Calu3 (cell line): ENCODE measurements at regions not wholly inside any gene's neighbourhood (a gene's known extent, or its start where the extent isn't known, plus 50 kb on each side); places are given as distances from the start of the nearest gene placed in this dataset.

Source experiments
- BruUV-seq: library from RNA; stranded (reverse); fragments of 400-500 nt; replicated peaks from 2 replicates; lab custom pipeline; 2021; lab: Mats Ljungman, UMichigan
- CTCF ChIA-PET: fragments of 300-600 bp; sonication (Branson Sonifier 250); formaldehyde crosslinking; loops from one replicate; lab custom pipeline; 2022; ENCODE audit warnings: antibody characterized with exemption; lab: Charles Lee
- DNase-seq: peaks from one replicate; pipeline ENCODE4 v3.0.0; 2022
- H3K27ac Mint-ChIP-seq: one replicate; pipeline ENCODE4 v1.8.0; 2022; ENCODE audit warnings: mixed read lengths; ENCODE audit not compliant: unreplicated experiment
- H3K27me3 Mint-ChIP-seq: one replicate; pipeline ENCODE4 v1.8.0; 2022; ENCODE audit warnings: mixed read lengths; ENCODE audit not compliant: unreplicated experiment
- H3K36me3 Mint-ChIP-seq: one replicate; pipeline ENCODE4 v1.8.0; 2022; ENCODE audit warnings: mild to moderate bottlenecking, moderate library complexity, mixed read lengths; ENCODE audit not compliant: insufficient read depth, unreplicated experiment
- H3K4me1 Mint-ChIP-seq: one replicate; pipeline ENCODE4 v1.8.0; 2022; ENCODE audit warnings: mild to moderate bottlenecking, low read depth, mixed read lengths; ENCODE audit not compliant: unreplicated experiment
- H3K4me3 Mint-ChIP-seq: one replicate; pipeline ENCODE4 v1.8.0; 2022; ENCODE audit warnings: mild to moderate bottlenecking, low read depth, moderate library complexity, mixed read lengths; ENCODE audit not compliant: unreplicated experiment
- H3K9me3 Mint-ChIP-seq: one replicate; pipeline ENCODE4 v1.8.0; 2022; ENCODE audit warnings: low read depth, mixed read lengths; ENCODE audit not compliant: unreplicated experiment
- CTCF ChIP-seq: fragments of 200-600 bp; IDR thresholded peaks from one replicate; pipeline ENCODE4 v1.8.0; 2022; ENCODE audit warnings: antibody characterized with exemption; ENCODE audit not compliant: unreplicated experiment
- intact Hi-C: fragments of 100-400 bp; cut with micrococcal nuclease; formaldehyde crosslinking; loops from one replicate; pipeline ENCODE4 v1.10.0; 2022; ENCODE audit not compliant: unreplicated experiment

- CTCF ChIA-PET = no interaction called here
- no peak for DNase-seq
These were observed 80.4 kb downstream of the PPP1R2C start for GRCh38 chrX:42697544-42697943.

GRCh38 chrX:42696536-42697124 lies 81.3 kb downstream of the PPP1R2C start:
- Mint-ChIP-seq H3K27me3 (no peaks in the 10 kb centered on the region), H3K9me3 (no peaks in the 10 kb centered on the region), H3K27ac (no peak overlapping the region), H3K4me1 (peaks cover 8% of the 10 kb centered on the region), H3K4me3 (no peak overlapping the region), H3K36me3 (no peaks in the 10 kb centered on the region)
- TF ChIP-seq CTCF = no peak
- CTCF ChIA-PET = no interaction called here
- no peak for DNase-seq
- BruUV-seq = no TSS peak
- intact Hi-C loops = no loop called here

More at GRCh38 chrX:42697544-42697943, 80.4 kb downstream of the PPP1R2C start:
- Mint-ChIP-seq H3K9me3 (no peaks in the 10 kb centered on the region), H3K4me3 (no peak overlapping the region), H3K4me1 (peaks cover 8% of the 10 kb centered on the region), H3K36me3 (no peaks in the 10 kb centered on the region), H3K27me3 (no peaks in the 10 kb centered on the region), H3K27ac (no peak overlapping the region)
- BruUV-seq = no TSS peak
- intact Hi-C loops = no loop called here
- TF ChIP-seq CTCF = no peak

- Mint-ChIP-seq H3K4me1 (peaks cover 8% of the 10 kb centered on the region), H3K36me3 (no peaks in the 10 kb centered on the region), H3K9me3 (no peaks in the 10 kb centered on the region), H3K4me3 (no peak overlapping the region), H3K27ac (no peak overlapping the region), H3K27me3 (no peaks in the 10 kb centered on the region)
- CTCF ChIA-PET = no interaction called here
- DNase-seq = no peak
- BruUV-seq = no TSS peak
- TF ChIP-seq CTCF = no peak
- intact Hi-C loops = no loop called here
These were observed 82.1 kb downstream of the PPP1R2C start for GRCh38 chrX:42695800-42696358.

- Mint-ChIP-seq H3K36me3 (no peaks in the 10 kb centered on the region), H3K27me3 (no peaks in the 10 kb centered on the region), H3K27ac (no peak overlapping the region), H3K9me3 (no peaks in the 10 kb centered on the region), H3K4me1 (peaks cover 8% of the 10 kb centered on the region), H3K4me3 (no peak overlapping the region)
- no peak for TF ChIP-seq CTCF
- intact Hi-C loops = no loop called here
- no TSS peak for BruUV-seq
- no peak for DNase-seq
- CTCF ChIA-PET = interaction anchor here (0.6 kb wide), 1 partner anchor 13 kb away, joined by 3 read pairs; no protein-coding TSS in a partner anchor
These were observed 83.6 kb downstream of the PPP1R2C start for GRCh38 chrX:42694260-42694815.
